ENCODE measurements at regions not wholly inside any gene's neighbourhood (a gene's known extent, or its start where the extent isn't known, plus 50 kb on each side); places are given as distances from the start of the nearest gene placed in this dataset.

DNA sequence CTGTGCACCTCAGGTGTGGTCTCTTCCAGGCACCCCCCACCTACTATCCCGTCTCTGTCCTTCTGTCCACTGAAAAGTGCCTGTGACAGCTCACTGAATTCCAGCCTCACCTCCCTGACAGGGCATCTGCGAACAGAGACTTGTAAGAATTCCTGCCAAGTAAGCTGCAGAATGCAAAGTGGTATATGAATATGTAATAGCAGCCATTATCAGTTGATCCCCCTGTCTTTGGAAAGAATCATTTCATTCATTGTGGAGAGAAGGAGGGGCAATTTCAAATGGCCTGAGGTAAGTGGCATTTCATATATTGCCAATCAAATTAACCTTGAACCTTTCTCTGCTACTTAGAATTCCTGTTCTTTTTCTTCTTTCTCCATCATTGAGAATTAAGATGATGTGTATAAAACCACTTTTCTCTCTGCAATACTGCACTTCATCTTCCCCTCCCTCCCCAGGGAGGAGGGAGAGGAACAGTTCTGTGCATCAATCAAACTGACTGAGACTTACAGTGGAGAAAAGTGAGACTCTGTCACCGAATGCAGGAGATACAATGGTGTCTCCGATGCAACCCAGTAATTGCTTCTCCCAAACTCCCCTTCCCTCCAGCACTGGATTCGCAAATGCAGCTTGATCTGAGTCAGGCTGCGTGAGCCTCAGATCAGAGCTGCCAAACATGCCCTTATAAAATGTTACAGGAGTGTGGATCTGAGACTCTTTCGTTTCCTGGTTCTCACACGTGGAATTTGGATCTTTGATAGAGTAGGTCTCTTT is 91.7 kb downstream of the SLC10A2 start:
- no peak for ATAC-seq (ENCODE audit: low read depth)
- H3K27me3 ChIP-seq (replicated peaks in 1 of 4; ENCODE audit: control extremely low read depth in 1 of 4, control insufficient read depth in 3 of 4, insufficient read depth in 4 of 4, low read length in 3 of 4), result no peaks in the 10 kb centered on the region
- H3K27me3 Mint-ChIP-seq, result no peaks in the 10 kb centered on the region
- CTCF ChIA-PET, result no interaction called here
- intact Hi-C loops (cut with micrococcal nuclease), result no loop called here
- no peak overlapping the region for H3K4me3 Mint-ChIP-seq
- 100% methylated on average over 1 of the region's 8 CpGs for WGBS (ENCODE audit: insufficient coverage)
- no peak overlapping the region for H2AFZ ChIP-seq (ENCODE audit: insufficient read depth, low read depth, low read length, poor library complexity, severe bottlenecking)
- H3K4me3 ChIP-seq (ENCODE audit: control extremely low read depth in 1 of 5, extremely low read depth in 1 of 5, insufficient read depth in 1 of 5, low read depth in 2 of 5, low read length in 4 of 5), result no peak overlapping the region
- H3K9me3 Mint-ChIP-seq (ENCODE audit: insufficient read depth), result no peaks in the 10 kb centered on the region
- no peak for DNase-seq
- peaks cover 8 to 9% of the 10 kb centered on the region in 2 donors for H3K4me1 ChIP-seq (ENCODE audit: control insufficient read depth in 2 of 2, insufficient read depth in 2 of 2, low read length in 2 of 2)
- no peak overlapping the region for H3K27ac Mint-ChIP-seq
- POLR2A ChIA-PET, result no interaction called here
- no peaks in the 10 kb centered on the region for H3K79me2 ChIP-seq (ENCODE audit: control insufficient read depth, insufficient read depth, low read length)
- no peak overlapping the region for H3K4me2 ChIP-seq (replicated peaks; ENCODE audit: low read depth, low read length, poor library complexity, severe bottlenecking)
- H3K4me1 Mint-ChIP-seq, result peaks cover 7% of the 10 kb centered on the region
- no peak overlapping the region for H3K9ac ChIP-seq (ENCODE audit: low read length)
- peaks cover 0 to 2% (median 0%) of the 10 kb centered on the region in 3 donors for H3K9me3 ChIP-seq (ENCODE audit: control extremely low read depth in 1 of 3, control insufficient read depth in 2 of 3, insufficient read depth in 1 of 3, low read length in 2 of 3)
- H4K20me1 ChIP-seq (ENCODE audit: control insufficient read depth, insufficient read depth, low read length, poor library complexity, severe bottlenecking), result no peaks in the 10 kb centered on the region
- no peak overlapping the region for H3K27ac ChIP-seq (ENCODE audit: low read length in 2 of 2)
- TF ChIP-seq, protein P1, sequence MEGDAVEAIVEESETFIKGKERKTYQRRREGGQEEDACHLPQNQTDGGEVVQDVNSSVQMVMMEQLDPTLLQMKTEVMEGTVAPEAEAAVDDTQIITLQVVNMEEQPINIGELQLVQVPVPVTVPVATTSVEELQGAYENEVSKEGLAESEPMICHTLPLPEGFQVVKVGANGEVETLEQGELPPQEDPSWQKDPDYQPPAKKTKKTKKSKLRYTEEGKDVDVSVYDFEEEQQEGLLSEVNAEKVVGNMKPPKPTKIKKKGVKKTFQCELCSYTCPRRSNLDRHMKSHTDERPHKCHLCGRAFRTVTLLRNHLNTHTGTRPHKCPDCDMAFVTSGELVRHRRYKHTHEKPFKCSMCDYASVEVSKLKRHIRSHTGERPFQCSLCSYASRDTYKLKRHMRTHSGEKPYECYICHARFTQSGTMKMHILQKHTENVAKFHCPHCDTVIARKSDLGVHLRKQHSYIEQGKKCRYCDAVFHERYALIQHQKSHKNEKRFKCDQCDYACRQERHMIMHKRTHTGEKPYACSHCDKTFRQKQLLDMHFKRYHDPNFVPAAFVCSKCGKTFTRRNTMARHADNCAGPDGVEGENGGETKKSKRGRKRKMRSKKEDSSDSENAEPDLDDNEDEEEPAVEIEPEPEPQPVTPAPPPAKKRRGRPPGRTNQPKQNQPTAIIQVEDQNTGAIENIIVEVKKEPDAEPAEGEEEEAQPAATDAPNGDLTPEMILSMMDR (IDR thresholded peaks at IDR 0.05), result no peak
- TF ChIP-seq EZH2 (IDR thresholded peaks at IDR 0.05; ENCODE audit: borderline replicate concordance, insufficient read depth, low read depth, low read length, poor library complexity, severe bottlenecking), result no peak
- H3K36me3 ChIP-seq (replicated peaks in 1 of 2; ENCODE audit: control extremely low read depth in 1 of 2, control insufficient read depth in 1 of 2, extremely low read depth in 1 of 2, insufficient read depth in 2 of 2, low read length in 1 of 2), result no peaks in the 10 kb centered on the region

DNA sequence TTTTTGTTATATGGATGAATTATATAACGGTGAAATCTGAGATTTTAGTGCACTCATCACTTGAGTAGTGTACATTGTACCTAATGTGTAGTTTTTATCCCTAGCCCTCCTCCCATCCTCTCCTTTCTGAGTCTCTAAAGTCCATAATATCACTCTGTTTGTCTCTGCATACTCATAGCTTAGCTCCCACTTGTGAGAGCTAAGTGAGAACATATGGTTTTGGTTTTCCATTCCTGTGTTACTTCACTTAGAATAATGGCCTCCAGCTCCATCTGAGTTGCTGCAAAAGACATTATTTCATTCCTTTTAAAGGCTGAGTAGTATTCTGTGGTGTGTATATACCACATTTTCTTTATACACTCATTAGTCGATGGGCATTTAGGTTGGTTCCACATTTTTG is 94.0 kb downstream of the SLC10A2 start:
- no peaks in the 10 kb centered on the region for H3K36me3 ChIP-seq (replicated peaks in 1 of 2; ENCODE audit: control extremely low read depth in 1 of 2, control insufficient read depth in 1 of 2, extremely low read depth in 1 of 2, insufficient read depth in 2 of 2, low read length in 1 of 2)
- CTCF ChIA-PET, result no interaction called here
- no peak overlapping the region for H3K27ac ChIP-seq (ENCODE audit: low read length in 2 of 2)
- no peaks in the 10 kb centered on the region for H3K79me2 ChIP-seq (ENCODE audit: control insufficient read depth, insufficient read depth, low read length)
- intact Hi-C loops (cut with micrococcal nuclease), result no loop called here
- no peaks in the 10 kb centered on the region for H4K20me1 ChIP-seq (ENCODE audit: control insufficient read depth, insufficient read depth, low read length, poor library complexity, severe bottlenecking)
- H3K27me3 ChIP-seq (replicated peaks in 1 of 4; ENCODE audit: control extremely low read depth in 1 of 4, control insufficient read depth in 3 of 4, insufficient read depth in 4 of 4, low read length in 3 of 4), result no peaks in the 10 kb centered on the region
- no peaks in the 10 kb centered on the region for H3K9me3 ChIP-seq (ENCODE audit: control extremely low read depth in 1 of 3, control insufficient read depth in 2 of 3, insufficient read depth in 1 of 3, low read length in 2 of 3)
- no peak for DNase-seq
- peaks cover 12% of the 10 kb centered on the region for H3K4me1 Mint-ChIP-seq
- no peak overlapping the region for H2AFZ ChIP-seq (ENCODE audit: insufficient read depth, low read depth, low read length, poor library complexity, severe bottlenecking)
- no peaks in the 10 kb centered on the region for H3K9me3 Mint-ChIP-seq (ENCODE audit: insufficient read depth)
- no peak for ATAC-seq (ENCODE audit: low read depth)
- POLR2A ChIA-PET, result no interaction called here
- peaks cover 11 to 21% of the 10 kb centered on the region in 2 donors for H3K4me1 ChIP-seq (ENCODE audit: control insufficient read depth in 2 of 2, insufficient read depth in 2 of 2, low read length in 2 of 2)
- no peak overlapping the region for H3K27ac Mint-ChIP-seq
- WGBS (ENCODE audit: insufficient coverage), result no CpG with 5 or more reads among the region's 2 CpGs
- TF ChIP-seq, protein P1 (IDR thresholded peaks at IDR 0.05), result no peak
- H3K27me3 Mint-ChIP-seq, result no peaks in the 10 kb centered on the region
- H3K4me2 ChIP-seq (replicated peaks; ENCODE audit: low read depth, low read length, poor library complexity, severe bottlenecking), result no peak overlapping the region
- no peak overlapping the region for H3K4me3 Mint-ChIP-seq
- no peak overlapping the region for H3K4me3 ChIP-seq (ENCODE audit: control extremely low read depth in 1 of 5, extremely low read depth in 1 of 5, insufficient read depth in 1 of 5, low read depth in 2 of 5, low read length in 4 of 5)
- H3K9ac ChIP-seq (ENCODE audit: low read length), result no peak overlapping the region
